ENCODE measurements at regions not wholly inside any gene's neighbourhood (a gene's known extent, or its start where the extent isn't known, plus 50 kb on each side); places are given as distances from the start of the nearest gene placed in this dataset.
A peak's percentile ranks its signal among the peaks of the same experiment; 100 is the strongest.

- in situ Hi-C loops (cut with HindIII; ENCODE audit: low sequenced_read_pairs) = no loop called here
- DNase-seq (ENCODE audit: low read depth, low spot score) = no peak
- no peak overlapping the region for H3K4me3 ChIP-seq (ENCODE audit: low read depth, low read length)
- TF ChIP-seq CTCF (IDR thresholded peaks at IDR 0.05; ENCODE audit: low read depth, low read length) = no peak
These were observed 402.9 kb downstream of the ENC1 start for GRCh38 chr5:74237571-74238145.

- DNase-seq (ENCODE audit: low read depth, low spot score) = no peak
- no peak overlapping the region for H3K4me3 ChIP-seq (ENCODE audit: low read depth, low read length)
- in situ Hi-C loops (cut with HindIII; ENCODE audit: low sequenced_read_pairs) = no loop called here
- no peak for TF ChIP-seq CTCF (IDR thresholded peaks at IDR 0.05; ENCODE audit: low read depth, low read length)
These were observed 405.0 kb downstream of the ENC1 start for GRCh38 chr5:74235552-74235951.

GRCh38 chr5:74233571-74233970 is 407.0 kb downstream of the ENC1 start:
- no peak overlapping the region for H3K4me3 ChIP-seq (ENCODE audit: low read depth, low read length)
- peak; percentile 69 for DNase-seq (ENCODE audit: low read depth, low spot score)
- TF ChIP-seq CTCF (IDR thresholded peaks at IDR 0.05; ENCODE audit: low read depth, low read length) = no peak
- in situ Hi-C loops (cut with HindIII; ENCODE audit: low sequenced_read_pairs) = no loop called here

GRCh38 chr5:74233091-74233490 is 407.4 kb downstream of the ENC1 start:
- no peak for TF ChIP-seq CTCF (IDR thresholded peaks at IDR 0.05; ENCODE audit: low read depth, low read length)
- DNase-seq (ENCODE audit: low read depth, low spot score) = no peak
- in situ Hi-C loops (cut with HindIII; ENCODE audit: low sequenced_read_pairs) = no loop called here
- no peak overlapping the region for H3K4me3 ChIP-seq (ENCODE audit: low read depth, low read length)

- no peak for TF ChIP-seq CTCF (IDR thresholded peaks at IDR 0.05; ENCODE audit: low read depth, low read length)
- in situ Hi-C loops (cut with HindIII; ENCODE audit: low sequenced_read_pairs) = no loop called here
- H3K4me3 ChIP-seq (ENCODE audit: low read depth, low read length) = no peak overlapping the region
- peak; percentile 79 for DNase-seq (ENCODE audit: low read depth, low spot score)
These were observed 408.3 kb downstream of the ENC1 start for GRCh38 chr5:74232276-74232675.

GRCh38 chr5:74231697-74232096 is 408.8 kb downstream of the ENC1 start:
- no peak for DNase-seq (ENCODE audit: low read depth, low spot score)
- H3K4me3 ChIP-seq (ENCODE audit: low read depth, low read length) = no peak overlapping the region
- in situ Hi-C loops (cut with HindIII; ENCODE audit: low sequenced_read_pairs) = no loop called here
- TF ChIP-seq CTCF (IDR thresholded peaks at IDR 0.05; ENCODE audit: low read depth, low read length) = no peak

Measured in astrocyte of the spinal cord (primary cell).